ENCODE measurements at regions not wholly inside any gene's neighbourhood (a gene's known extent, or its start where the extent isn't known, plus 50 kb on each side); places are given as distances from the start of the nearest gene placed in this dataset.

DNA sequence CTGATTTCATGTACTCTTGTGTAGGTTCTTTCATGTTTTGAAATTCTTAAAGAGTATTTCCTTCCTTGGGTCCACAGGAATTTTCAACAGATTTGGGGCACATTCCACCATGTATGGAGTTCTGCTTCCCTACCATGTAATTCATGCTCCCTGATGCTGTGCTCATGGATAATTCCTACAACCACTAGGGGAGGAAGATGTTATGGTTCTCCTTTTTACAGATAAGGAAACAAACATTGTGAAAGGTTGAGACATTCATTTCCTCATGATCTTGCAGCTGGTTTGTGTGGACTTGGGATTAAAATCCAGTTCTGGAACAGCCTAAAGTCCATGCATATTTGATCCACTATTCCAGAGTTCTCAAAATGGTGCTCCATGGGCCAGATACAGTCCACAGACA lies 174.9 kb upstream of the FRMD4B start:
- no peak for TF ChIP-seq CTCF (conservative IDR thresholded peaks at IDR 0.05)
- H3K27ac ChIP-seq: no peak overlapping the region

- no peak overlapping the region for H3K27ac ChIP-seq
- no peak for TF ChIP-seq CTCF (conservative IDR thresholded peaks at IDR 0.05)
Measured at GRCh38 chr3:69560116-69560515, 174.2 kb upstream of the FRMD4B start.

DNA sequence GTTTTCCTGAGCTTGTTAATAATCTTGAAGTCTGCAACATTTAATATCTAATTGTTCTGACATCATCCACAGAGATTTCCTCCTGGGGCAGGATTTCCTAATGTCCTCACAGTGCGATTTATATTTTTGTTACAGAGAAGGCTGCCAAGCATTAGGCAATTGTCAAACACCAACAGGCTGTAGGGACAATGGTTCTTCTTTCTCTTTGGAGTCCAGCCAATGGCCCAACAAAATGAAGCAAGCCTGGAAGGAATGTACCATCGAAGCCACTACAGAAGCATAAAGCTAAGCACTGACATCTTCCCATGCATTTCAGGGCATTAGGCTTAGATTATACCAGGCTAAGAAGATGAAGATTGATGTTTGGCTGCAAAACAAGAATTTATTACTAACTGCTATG lies 173.0 kb upstream of the FRMD4B start:
- no peak for TF ChIP-seq CTCF (conservative IDR thresholded peaks at IDR 0.05)
- no peak overlapping the region for H3K27ac ChIP-seq

DNA sequence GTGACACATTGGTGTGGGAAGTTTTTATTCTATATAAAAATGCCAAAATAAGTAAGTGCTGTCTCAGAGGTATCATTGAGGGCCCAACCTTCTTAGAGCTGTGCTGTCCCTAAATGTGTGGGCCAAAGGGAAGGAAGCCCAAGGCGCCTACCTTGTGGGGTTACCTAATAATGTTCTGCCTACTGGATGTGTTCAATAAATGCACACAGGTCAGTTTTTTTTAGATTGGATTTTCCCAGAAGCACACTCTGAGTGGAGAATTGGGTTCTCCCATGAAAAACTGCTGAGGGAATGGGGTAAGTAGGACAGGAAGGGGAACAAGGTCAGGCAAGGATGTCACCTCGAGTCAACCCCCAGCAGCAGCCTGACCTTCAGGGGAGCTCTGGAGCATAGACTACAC lies 168.7 kb upstream of the FRMD4B start:
- TF ChIP-seq CTCF (conservative IDR thresholded peaks at IDR 0.05): no peak

DNA sequence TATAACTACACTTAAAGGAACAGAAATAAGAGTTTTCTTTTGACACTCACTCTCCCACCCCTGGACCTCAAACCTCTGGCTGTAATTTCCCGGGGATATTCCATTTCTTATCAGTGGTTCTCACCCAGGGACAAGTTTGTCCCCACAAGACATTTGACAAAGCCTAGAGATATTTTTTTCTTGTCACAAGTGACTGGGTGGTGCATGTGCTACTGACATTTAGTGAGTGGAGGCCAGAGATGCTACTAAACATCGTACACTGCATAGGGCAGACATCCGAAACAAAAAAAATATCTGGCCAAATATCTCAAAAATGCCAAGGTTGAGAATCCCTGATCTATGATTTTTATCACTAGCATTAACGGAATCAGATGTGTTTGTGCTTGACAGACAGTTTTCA lies 168.0 kb upstream of the FRMD4B start:
- H3K27ac ChIP-seq: no peak overlapping the region
- no peak for TF ChIP-seq CTCF (conservative IDR thresholded peaks at IDR 0.05)

More for the DNA sequence above, 168.7 kb upstream of the FRMD4B start:
- H3K27ac ChIP-seq: no peak overlapping the region

GRCh38 chr3:69547461-69547880 lies 161.6 kb upstream of the FRMD4B start:
- no peak overlapping the region for H3K27ac ChIP-seq
- TF ChIP-seq CTCF (conservative IDR thresholded peaks at IDR 0.05): no peak

GRCh38 chr3:69542805-69543429 lies 157.0 kb upstream of the FRMD4B start:
- TF ChIP-seq CTCF (conservative IDR thresholded peaks at IDR 0.05): no peak
- H3K27ac ChIP-seq: no peak overlapping the region; the same call in 1 of the 2 replicates

Measured in VCaP (cell line).